HG03520 (cell line): ENCODE measurements at regions not wholly inside any gene's neighbourhood (a gene's known extent, or its start where the extent isn't known, plus 50 kb on each side); places are given as distances from the start of the nearest gene placed in this dataset.
"Not testable (repeated sequence)": the region's sequence is repeated elsewhere in the genome, so short reads cannot be mapped to it uniquely, and the experiment has no call there.

ENCODE experiments used
- ATAC-seq: cut with Tn5 transposase; IDR thresholded peaks from one replicate; pipeline ENCODE4 v1.9.1; 2021; ENCODE audit warnings: mild to moderate bottlenecking, moderate library complexity; ENCODE audit not compliant: unreplicated experiment

GRCh38 chr2:19659024-19659792, 242.6 kb downstream of the TTC32 start:
- no peak for ATAC-seq

- no peak for ATAC-seq
Observed at GRCh38 chr2:19656011-19656410, 245.8 kb downstream of the TTC32 start.

DNA sequence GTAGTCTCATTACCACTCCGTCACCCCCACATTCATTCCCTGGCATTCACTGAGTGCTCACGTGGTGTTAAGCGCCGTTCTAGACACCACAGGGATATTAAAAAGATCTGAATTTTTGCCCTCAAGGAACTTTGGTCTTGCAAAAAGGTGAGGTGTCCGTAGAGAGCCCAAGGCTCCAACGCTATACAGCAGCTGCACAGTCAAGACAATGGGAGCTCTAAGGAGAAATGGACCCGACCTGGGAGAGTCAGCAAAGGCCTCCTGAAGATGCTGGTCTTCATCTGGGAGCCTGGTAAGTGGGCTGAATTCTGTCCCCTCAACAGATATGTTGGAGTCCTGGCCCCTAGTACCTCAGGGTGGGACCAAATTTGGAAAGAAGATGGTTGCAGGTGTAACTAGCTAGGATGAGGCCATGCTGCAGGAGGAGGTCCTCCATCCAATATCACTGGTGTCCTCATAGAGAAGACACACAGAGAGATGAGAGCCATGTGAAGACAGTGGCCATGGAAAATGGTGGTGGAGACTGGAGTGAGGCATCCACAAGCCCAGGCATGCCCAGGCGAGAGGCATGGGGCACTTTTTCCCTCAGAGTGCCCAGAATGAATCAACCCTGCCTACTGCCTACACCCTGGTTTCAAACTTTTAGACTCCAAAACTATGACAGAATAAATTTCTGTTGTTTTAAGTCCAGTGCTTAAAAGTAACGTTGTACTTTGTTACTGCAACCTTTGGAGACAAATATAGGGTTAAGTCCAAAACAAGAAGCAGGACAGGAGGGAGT, 247.3 kb downstream of the TTC32 start:
- ATAC-seq = no peak

DNA sequence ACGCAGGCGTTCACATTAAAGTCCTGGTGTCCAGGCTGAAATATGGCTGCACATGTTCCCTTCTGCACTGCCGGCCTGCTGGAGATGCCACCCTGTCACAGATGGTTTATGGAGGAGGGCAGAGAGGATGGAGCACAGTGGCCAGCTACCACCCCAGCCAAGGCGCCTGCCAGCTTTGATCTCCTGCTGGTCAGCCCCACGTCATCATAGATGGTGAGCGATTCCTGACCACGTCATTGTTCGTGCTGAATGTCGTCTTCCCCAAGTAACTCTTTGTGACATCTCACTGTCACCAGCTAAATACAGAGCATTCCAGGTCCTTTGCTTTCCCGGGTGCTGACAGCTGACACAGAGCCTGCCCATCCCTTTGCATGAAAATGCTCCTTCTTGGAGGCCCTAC, 248.3 kb downstream of the TTC32 start:
- ATAC-seq = no peak

GRCh38 chr2:19652811-19653210, 249.0 kb downstream of the TTC32 start:
- ATAC-seq = no peak

DNA sequence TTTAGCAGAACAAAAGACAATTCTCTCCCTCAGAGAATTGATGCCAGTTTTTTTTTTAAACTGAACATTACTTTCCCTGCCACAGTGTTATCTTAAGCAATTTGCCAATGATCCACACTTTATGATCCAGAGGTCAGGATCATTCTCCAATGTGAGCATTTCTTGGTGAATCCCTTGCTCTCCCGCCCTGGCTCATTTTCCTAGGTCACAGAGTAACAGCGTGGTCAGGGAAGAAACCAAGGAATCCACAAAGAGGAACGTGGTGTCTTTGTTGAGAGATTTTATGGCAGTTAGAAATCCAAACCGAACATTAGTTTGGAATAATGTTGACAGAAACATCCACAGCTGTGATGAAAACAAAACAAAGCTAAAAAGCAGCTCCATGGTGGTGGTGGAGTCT, 250.3 kb downstream of the TTC32 start:
- ATAC-seq = no peak

DNA sequence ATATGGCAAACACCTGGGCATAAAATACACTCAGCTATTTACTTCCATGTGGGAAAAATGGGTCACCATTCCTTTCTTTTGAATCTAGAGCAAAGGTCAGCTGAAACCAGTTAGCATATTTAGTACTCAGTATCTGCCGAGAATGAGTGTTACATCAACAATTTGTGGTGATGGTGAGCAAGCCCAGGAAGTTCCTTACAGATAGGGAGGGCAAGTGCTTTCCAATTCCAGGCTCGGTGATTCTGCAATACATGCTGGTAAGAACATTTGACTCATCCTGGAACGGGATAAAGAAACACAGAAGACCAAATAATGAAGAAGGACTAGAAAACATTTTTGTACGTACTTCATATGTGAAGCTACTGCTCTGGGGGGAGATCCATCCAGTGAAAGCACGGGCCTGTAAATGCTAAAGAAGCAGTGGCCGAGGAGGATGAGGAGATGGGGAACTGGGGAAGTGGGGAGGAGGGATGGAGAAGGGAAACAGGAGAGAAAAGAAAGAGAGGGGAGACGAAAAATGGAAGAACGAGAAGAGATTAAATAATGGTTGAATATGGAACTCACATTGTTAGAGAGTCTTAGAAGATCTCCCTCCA, 251.9 kb downstream of the TTC32 start:
- no peak for ATAC-seq

DNA sequence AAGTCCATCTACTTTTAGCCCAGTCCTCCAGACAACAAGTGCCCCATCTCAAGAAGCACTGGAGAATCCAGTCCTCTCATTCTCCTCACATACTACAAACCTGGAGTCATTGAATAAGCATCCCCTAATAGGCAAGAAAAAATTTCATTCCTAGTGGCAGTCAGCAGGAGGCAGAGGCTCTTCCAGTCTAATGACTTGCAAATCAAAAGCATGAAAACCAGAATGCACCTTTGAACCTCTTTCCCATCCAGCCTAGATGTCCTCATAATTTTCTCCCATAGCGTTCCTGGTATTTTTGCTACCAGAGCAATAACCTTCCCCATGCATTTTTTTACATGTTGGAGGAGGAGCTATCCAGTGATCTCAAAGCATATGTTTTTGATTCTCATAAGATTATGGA, 252.6 kb downstream of the TTC32 start:
- ATAC-seq = no peak

DNA sequence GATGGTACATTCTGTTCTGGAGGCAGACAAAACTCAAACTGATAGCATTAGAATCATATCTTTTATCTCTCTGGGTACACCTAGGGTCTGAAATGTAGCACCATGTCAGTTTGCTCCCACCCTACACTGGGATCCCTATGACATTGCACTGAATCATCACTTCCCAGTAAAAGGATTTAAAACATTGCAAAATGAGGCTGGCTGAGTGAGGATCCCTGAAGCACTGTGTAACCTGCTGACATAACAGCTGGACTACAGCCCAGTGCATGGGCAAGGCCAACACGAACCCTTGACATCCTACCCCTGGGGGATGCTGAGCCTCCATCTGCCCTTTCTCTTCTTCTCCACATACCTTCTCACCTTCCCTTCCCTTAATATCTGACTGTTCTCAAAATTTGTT, 253.2 kb downstream of the TTC32 start:
- no peak for ATAC-seq

DNA sequence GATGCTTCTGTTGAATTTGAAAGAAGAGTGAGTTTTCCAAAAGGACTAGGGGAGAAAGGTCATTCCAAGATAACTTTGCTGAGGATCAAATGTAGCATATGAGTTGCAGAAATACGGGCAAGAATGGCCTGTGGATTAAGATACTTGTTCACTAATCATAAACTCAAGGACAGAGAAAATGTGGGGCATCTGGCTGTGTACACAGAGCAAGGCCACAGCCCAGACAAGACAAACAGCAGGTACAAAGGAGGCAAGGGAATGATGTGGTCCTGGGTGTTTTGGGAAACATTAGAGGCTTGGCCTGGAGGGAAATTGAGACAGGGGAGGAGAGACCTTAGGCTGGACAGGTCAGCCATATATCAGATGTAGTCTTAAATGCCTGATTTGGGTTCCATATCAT, 254.8 kb downstream of the TTC32 start:
- no peak for ATAC-seq

- ATAC-seq = no peak
Observed at GRCh38 chr2:19644763-19645162, 257.0 kb downstream of the TTC32 start.

DNA sequence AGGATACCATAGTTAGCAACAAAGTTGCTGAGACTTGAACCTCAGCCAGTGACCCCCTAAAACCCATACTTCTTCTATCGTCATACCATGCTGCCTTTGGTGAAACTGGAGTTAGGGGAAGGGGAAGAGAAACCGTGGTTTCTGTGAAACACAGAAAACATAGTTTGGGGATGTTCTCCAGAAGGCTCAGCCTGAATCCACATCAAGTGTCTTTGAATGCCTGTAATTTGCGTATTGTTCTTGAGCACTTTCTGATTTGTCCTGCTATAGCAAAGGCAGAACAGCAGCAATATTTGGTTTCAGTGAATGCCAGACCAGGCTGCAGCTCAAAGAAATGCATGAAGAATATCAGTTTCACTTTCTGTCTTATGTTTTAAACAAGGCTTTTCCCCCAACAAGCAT, 258.7 kb downstream of the TTC32 start:
- ATAC-seq = peak; percentile 73

DNA sequence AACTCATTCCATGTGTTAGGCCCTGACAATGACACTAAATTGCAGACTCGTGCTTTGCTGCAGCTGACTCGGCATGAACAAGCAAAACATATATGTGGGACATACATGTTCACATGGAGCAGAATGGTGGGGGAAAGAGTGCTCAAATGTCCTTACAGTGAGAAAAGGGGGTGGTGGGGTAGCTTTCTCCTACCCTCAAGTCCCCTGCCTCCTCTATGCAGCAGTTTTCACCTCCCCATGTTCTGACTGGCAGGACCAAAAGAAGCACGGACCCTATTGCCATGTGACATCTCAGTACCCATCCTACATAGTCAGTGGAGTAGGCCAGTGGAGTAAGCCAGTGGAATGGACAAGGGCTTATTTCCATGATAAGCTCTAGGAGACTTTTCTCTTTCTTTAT, 259.3 kb downstream of the TTC32 start:
- no peak for ATAC-seq

- no peak for ATAC-seq
Observed at GRCh38 chr2:19635951-19636510, 265.8 kb downstream of the TTC32 start.

- no peak for ATAC-seq
Observed at GRCh38 chr2:19632403-19632991, 269.3 kb downstream of the TTC32 start.

GRCh38 chr2:19631871-19632270, 269.9 kb downstream of the TTC32 start:
- ATAC-seq = no peak

GRCh38 chr2:19630921-19631320, 270.9 kb downstream of the TTC32 start:
- ATAC-seq = no peak

DNA sequence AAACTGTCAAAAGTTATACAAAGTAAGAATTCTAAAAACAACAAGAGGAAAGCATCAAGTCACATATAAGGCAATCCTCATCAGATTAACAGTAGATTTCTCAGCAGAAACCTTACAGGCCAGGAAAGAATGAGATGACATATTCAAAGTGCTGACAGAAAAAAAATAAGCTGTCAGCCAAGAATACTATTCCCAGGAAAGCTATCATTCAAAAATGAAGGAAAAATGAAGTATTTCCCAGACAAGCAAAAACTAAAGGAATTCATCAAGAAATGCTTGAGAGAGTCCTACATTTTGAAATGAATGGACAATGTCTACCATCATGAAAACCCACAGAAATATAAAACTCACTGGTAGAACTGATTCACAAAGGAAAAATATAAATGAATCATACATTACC, 268.9 kb upstream of the OSR1 start:
- ATAC-seq = no peak

GRCh38 chr2:19623488-19623887, 265.1 kb upstream of the OSR1 start:
- no peak for ATAC-seq

DNA sequence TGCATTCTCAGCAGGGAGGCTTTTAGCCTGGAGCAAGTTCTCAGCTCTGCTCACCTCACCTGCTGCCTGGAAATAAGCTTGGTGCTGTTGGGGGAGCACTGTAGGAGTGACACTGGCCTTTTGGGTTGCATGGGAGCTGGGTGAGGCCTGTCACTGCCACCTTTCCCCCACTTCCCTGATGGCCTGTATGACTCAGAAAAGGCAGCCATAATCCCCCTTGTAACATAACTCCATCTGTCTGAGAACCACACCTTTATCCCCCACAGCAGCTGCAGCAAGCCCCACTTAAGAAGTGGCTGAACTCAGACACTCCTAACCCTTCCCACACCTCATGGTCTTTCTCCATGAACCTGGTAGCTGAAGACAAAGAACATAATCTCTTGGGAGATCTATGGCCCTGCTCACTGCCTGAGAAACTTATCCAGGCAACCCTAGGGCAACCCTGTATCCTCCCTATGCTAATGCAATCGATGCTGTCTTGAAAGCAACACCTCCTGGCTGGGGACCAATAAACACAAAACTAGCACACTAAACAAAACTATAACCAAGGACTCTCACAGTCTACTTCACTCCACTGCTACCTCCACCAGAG, 258.9 kb upstream of the OSR1 start:
- no peak for ATAC-seq

DNA sequence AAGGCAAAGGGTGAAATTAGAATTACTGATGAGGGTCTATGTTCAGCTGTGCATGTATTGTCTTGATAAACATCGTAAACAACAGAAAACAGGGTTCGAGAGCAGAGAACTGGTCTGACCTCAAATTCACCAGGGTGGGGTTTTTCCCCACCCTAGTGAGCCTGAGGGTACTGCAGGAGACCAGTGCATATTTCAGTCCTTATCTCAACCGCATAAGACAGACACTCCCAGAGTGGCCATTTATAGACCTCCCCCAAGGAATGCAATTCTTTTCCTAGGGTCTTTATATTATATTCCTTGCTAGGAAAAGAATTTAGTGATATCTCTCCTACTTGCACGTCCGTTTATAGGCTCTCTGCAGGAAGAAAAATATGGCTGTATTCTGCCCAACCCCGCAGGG, 257.0 kb upstream of the OSR1 start:
- not testable (repeated sequence) for ATAC-seq
